Endothelial cell of umbilical vein (primary cell): ENCODE measurements at regions not wholly inside any gene's neighbourhood (a gene's known extent, or its start where the extent isn't known, plus 50 kb on each side); places are given as distances from the start of the nearest gene placed in this dataset.

Experiments
- BruUV-seq: library from RNA; stranded (reverse); fragments of 400-500 nt; replicated peaks from 2 replicates; lab custom pipeline; 2021; lab: Mats Ljungman, UMichigan
- CTCF ChIA-PET: fragments of 300-600, 350-600 bp; sonication (Branson Sonifier 250); formaldehyde crosslinking; loops from one replicate; lab custom pipeline; 2021; ENCODE audit warnings: antibody characterized with exemption, inconsistent platforms; lab: Charles Lee
- POLR2A ChIA-PET: fragments of 300-600, 350-600 bp; sonication (Branson Sonifier 250); formaldehyde crosslinking; loops from one replicate; lab custom pipeline; 2021; ENCODE audit warnings: antibody characterized with exemption, inconsistent platforms; lab: Charles Lee
- DNase-seq: peaks from one replicate; pipeline ENCODE4 v3.0.0-alpha.2; 2011; ENCODE audit warnings: low read depth, low spot score
- FAIRE-seq: peaks from 2 replicates; lab custom pipeline; 2011; peaks lifted over from hg19 to GRCh38; lab: Jason Lieb, UNC
- H2AFZ ChIP-seq: 2 replicates; pipeline ENCODE4 v1.6.0; 2012; ENCODE audit warnings: low read depth, low read length, control low read depth, inconsistent platforms
- H3K27ac ChIP-seq: 2 replicates; pipeline ENCODE4 v1.5.1; 2011; ENCODE audit warnings: low read depth, mild to moderate bottlenecking, control low read depth, low read length, moderate library complexity; ENCODE audit not compliant: insufficient read depth
- H3K27me3 ChIP-seq, 2 experiments: 2 replicates each; pipeline versions ENCODE4 v1.6.0 to v1.6.1; 2011; ENCODE audit warnings: low read length in 2 of 2, mixed read lengths in 1 of 2; ENCODE audit not compliant: control insufficient read depth in 2 of 2, insufficient read depth in 2 of 2
- H3K36me3 ChIP-seq, 2 experiments: 2 replicates in 1 of 2; 3 replicates in 1 of 2; pipeline ENCODE4 v1.5.1; 2011; ENCODE audit warnings: low read length in 2 of 2, mild to moderate bottlenecking in 1 of 2, moderate library complexity in 1 of 2; ENCODE audit not compliant: control insufficient read depth in 2 of 2, insufficient read depth in 2 of 2; ENCODE audit errors: extremely low read depth in 1 of 2
- H3K4me1 ChIP-seq: 3 replicates; pipeline ENCODE4 v1.5.1; 2011; ENCODE audit warnings: mild to moderate bottlenecking, low read length; ENCODE audit not compliant: control insufficient read depth, insufficient read depth; ENCODE audit errors: extremely low read depth
- H3K4me2 ChIP-seq: 2 replicates; pipeline ENCODE4 v1.6.1; 2011; ENCODE audit warnings: low read length, control low read depth, mixed read lengths; ENCODE audit not compliant: insufficient read depth
- H3K4me3 ChIP-seq, 3 experiments: fragments of 200-600 bp in 1 of 3; sonication (generic), shearing (Covaris generic) in 1 of 3; replicated peaks in 1 of 3; 2 replicates each; pipeline ENCODE4 v1.5.1; 2011 to 2016; ENCODE audit warnings: control low read depth in 3 of 3, low read length in 3 of 3, mild to moderate bottlenecking in 2 of 3, inconsistent platforms in 1 of 3, low read depth in 1 of 3, moderate library complexity in 1 of 3; ENCODE audit not compliant: insufficient read depth in 1 of 3
- H3K79me2 ChIP-seq: 2 replicates; pipeline ENCODE4 v1.6.0; 2012; ENCODE audit warnings: low read length, inconsistent platforms; ENCODE audit not compliant: control insufficient read depth, insufficient read depth
- H3K9ac ChIP-seq: replicated peaks from 2 replicates; pipeline ENCODE3; 2011; ENCODE audit warnings: low read length, control low read depth; ENCODE audit not compliant: insufficient read depth; ENCODE audit errors: extremely low read depth
- H3K9me1 ChIP-seq: replicated peaks from 3 replicates; pipeline ENCODE4 v1.6.0; 2011; ENCODE audit warnings: mild to moderate bottlenecking, low read length; ENCODE audit not compliant: control insufficient read depth, insufficient read depth; ENCODE audit errors: extremely low read depth
- H3K9me3 ChIP-seq: replicated peaks from 2 replicates; pipeline ENCODE4 v1.5.1; 2012; ENCODE audit warnings: low read length, inconsistent platforms; ENCODE audit not compliant: control insufficient read depth, insufficient read depth
- H4K20me1 ChIP-seq: replicated peaks from 2 replicates; pipeline ENCODE3; 2011; ENCODE audit warnings: mild to moderate bottlenecking, low read length; ENCODE audit not compliant: control insufficient read depth, insufficient read depth; ENCODE audit errors: extremely low read depth
- CTCF ChIP-seq, 2 donors: IDR thresholded peaks; 1 replicate in 1 of 2; 2 replicates in 1 of 2; pipeline ENCODE4 v1.5.1; 2011; ENCODE audit warnings: low read length in 2 of 2, mild to moderate bottlenecking in 2 of 2, moderate library complexity in 2 of 2, control low read depth in 1 of 2, inconsistent platforms in 1 of 2, low read depth in 1 of 2; ENCODE audit not compliant: insufficient read depth in 1 of 2; ENCODE audit errors: extremely low read depth in 1 of 2
- EZH2 ChIP-seq: IDR thresholded peaks from 2 replicates; pipeline ENCODE4 v1.6.1; 2012; ENCODE audit warnings: borderline replicate concordance, low read depth, mild to moderate bottlenecking, moderate library complexity, low read length, inconsistent platforms; ENCODE audit not compliant: severe bottlenecking
- FOS ChIP-seq: IDR thresholded peaks from 2 replicates; pipeline ENCODE4 v1.6.1; 2011; ENCODE audit warnings: mild to moderate bottlenecking, low read length, moderate library complexity, borderline replicate concordance; ENCODE audit not compliant: insufficient read depth
- GATA2 ChIP-seq: IDR thresholded peaks from 2 replicates; pipeline ENCODE4 v1.7.0; 2011; ENCODE audit warnings: low read depth, mild to moderate bottlenecking, moderate library complexity, mixed read lengths, low read length; ENCODE audit not compliant: insufficient read length, insufficient read depth
- JUN ChIP-seq: IDR thresholded peaks from 2 replicates; pipeline ENCODE4 v1.6.1; 2011; ENCODE audit warnings: borderline replicate concordance, low read depth; ENCODE audit not compliant: insufficient read length, insufficient read depth
- MAX ChIP-seq: IDR thresholded peaks from 2 replicates; pipeline ENCODE4 v1.6.1; 2011; ENCODE audit not compliant: insufficient read depth, insufficient read length
- POLR2A ChIP-seq: IDR thresholded peaks from 2 replicates; pipeline ENCODE4 v1.6.1; 2012; ENCODE audit warnings: low read depth, mild to moderate bottlenecking, control low read depth, low read length
- dilution Hi-C: fragments of 300-500 bp; cut with MboI; formaldehyde crosslinking; loops from one replicate; pipeline ENCODE4 v1.15.0; 2019; ENCODE audit warnings: low sequenced_read_pairs; ENCODE audit not compliant: extremely low pct_ligation_motif_present
- intact Hi-C: fragments of 100-400 bp; cut with micrococcal nuclease; formaldehyde crosslinking; loops from one replicate; pipeline ENCODE4 v1.10.0; 2022

GRCh38 chr18:30544141-30544540, 498.4 kb downstream of the DSC3 start:
- ChIA-PET CTCF (no interaction called here), POLR2A (no interaction called here)
- no peak overlapping the region for H2AFZ ChIP-seq
- no peaks in the 10 kb centered on the region for H3K27me3 ChIP-seq
- no peaks in the 10 kb centered on the region for H3K4me1 ChIP-seq
- intact Hi-C loops: no loop called here
- no TSS peak for BruUV-seq
- no peaks in the 10 kb centered on the region for H3K36me3 ChIP-seq
- H3K9me1 ChIP-seq: no peaks in the 10 kb centered on the region
- no peak overlapping the region for H3K27ac ChIP-seq
- no peaks in the 10 kb centered on the region for H4K20me1 ChIP-seq
- FAIRE-seq (no peak), DNase-seq (no peak)
- no peak for TF ChIP-seq MAX
- TF ChIP-seq FOS: no peak
- no peak for TF ChIP-seq JUN
- H3K4me3 ChIP-seq: no peak overlapping the region
- dilution Hi-C loops: no loop called here
- no peaks in the 10 kb centered on the region for H3K79me2 ChIP-seq
- no peak overlapping the region for H3K9ac ChIP-seq
- H3K4me2 ChIP-seq: no peak overlapping the region
- no peaks in the 10 kb centered on the region for H3K9me3 ChIP-seq

GRCh38 chr18:30533716-30534115, 508.8 kb downstream of the DSC3 start:
- TF ChIP-seq CTCF (IDR thresholded peaks at IDR 0.05; ENCODE audit: extremely low read depth in 1 of 2, insufficient read depth in 1 of 2, low read depth in 1 of 2, low read length in 2 of 2) (no peak), GATA2 (no peak), POLR2A (no peak), MAX (no peak), EZH2 (no peak), FOS (no peak)
- Histone ChIP-seq H3K4me2 (no peak overlapping the region), H3K36me3 (no peaks in the 10 kb centered on the region), H3K4me1 (no peaks in the 10 kb centered on the region), H2AFZ (no peak overlapping the region), H3K4me3 (no peak overlapping the region), H3K9me1 (no peaks in the 10 kb centered on the region), H3K27ac (no peak overlapping the region), H4K20me1 (no peaks in the 10 kb centered on the region), H3K9ac (no peak overlapping the region), H3K27me3 (no peaks in the 10 kb centered on the region), H3K9me3 (no peaks in the 10 kb centered on the region), H3K79me2 (no peaks in the 10 kb centered on the region)
- ChIA-PET POLR2A (no interaction called here), CTCF (no interaction called here)
- no TSS peak for BruUV-seq
- intact Hi-C loops: no loop called here
- dilution Hi-C loops: no loop called here
- no peak for DNase-seq
- FAIRE-seq: no peak
